Adrenal gland (tissue), 9 donors: ENCODE measurements at regions not wholly inside any gene's neighbourhood (a gene's known extent, or its start where the extent isn't known, plus 50 kb on each side); places are given as distances from the start of the nearest gene placed in this dataset.

Experiments used
- DNase-seq, 7 donors: peaks; one replicate each; pipeline ENCODE4 v3.0.0-alpha.2; 2019 to 2020
- H3K27ac ChIP-seq, 5 donors: fragments of 200-600 bp; sonication (generic) in 4 of 5; 1 replicate in 3 of 5; 2 replicates in 2 of 5; pipeline versions ENCODE4 v1.5.1 to v1.8.0; 2016 to 2020; ENCODE audit warnings: mild to moderate bottlenecking in 1 of 5
- H3K27me3 ChIP-seq: fragments of 200-600 bp; 2 replicates; pipeline ENCODE4 v1.8.0; 2021
- H3K36me3 ChIP-seq, 2 donors: fragments of 200-600 bp; replicated peaks in 1 of 2; 1 replicate in 1 of 2; 2 replicates in 1 of 2; pipeline versions ENCODE4 v1.5.1 to v1.8.0; 2018 to 2022
- H3K4me1 ChIP-seq, 2 donors: fragments of 200-600 bp; replicated peaks in 1 of 2; 1 replicate in 1 of 2; 2 replicates in 1 of 2; pipeline versions ENCODE4 v1.5.1 to v1.8.0; 2018 to 2021
- H3K4me3 ChIP-seq, 4 donors: fragments of 200-600 bp; sonication (generic) in 3 of 4; one replicate each; pipeline ENCODE4 v1.5.1; 2016 to 2018
- H3K9me3 ChIP-seq, 3 donors: fragments of 200-600 bp; sonication (generic) in 1 of 3; replicated peaks in 1 of 3; 1 replicate in 2 of 3; 2 replicates in 1 of 3; pipeline versions ENCODE4 v1.5.1 to v1.8.0; 2016 to 2021
- POLR2A ChIP-seq, 2 donors: fragments of 450-650 bp; IDR thresholded peaks; one replicate each; pipeline ENCODE4 v1.6.1; 2017; ENCODE audit warnings: antibody characterized with exemption in 2 of 2, mild to moderate bottlenecking in 2 of 2, moderate library complexity in 1 of 2
- WGBS, 4 donors: extraction: QIAGEN DNeasy Blood & Tissue Kit in 2 of 4; methylation state at CpG; one replicate each; pipeline versions ENCODE4 v1.1.5 to v1.1.7; 2013 to 2017; 5-methylcytosine and 5-hydroxymethylcytosine counted together
- intact Hi-C, 2 donors: fragments of 100-400 bp; cut with DNase I; formaldehyde crosslinking; loops; one replicate each; pipeline versions ENCODE4 v1.14.1 to v1.15.0; 2022 to 2023
- TF ChIP-seq, protein P1 (sequence below), 6 experiments: fragments of 450-650 bp in 4 of 6; fragments of 200-600 bp in 2 of 6; sonication (generic) in 1 of 6; IDR thresholded peaks; 1 replicate in 5 of 6; 2 replicates in 1 of 6; pipeline versions ENCODE4 v1.5.1 to v1.8.0; 2016 to 2021; ENCODE audit warnings: antibody characterized with exemption in 6 of 6, mild to moderate bottlenecking in 2 of 6, moderate library complexity in 1 of 6
- donor health status: healthy with polysubstance abuse.
- donor health status: Bipolar disorder and iron deficiency.
- donor health status: DM: yes; HTN: yes; CAD: no.
- donor health status: DM: no; HTN: no; CAD: no.
- donor health status: DM: no; HTN: no; CAD: no.

DNA sequence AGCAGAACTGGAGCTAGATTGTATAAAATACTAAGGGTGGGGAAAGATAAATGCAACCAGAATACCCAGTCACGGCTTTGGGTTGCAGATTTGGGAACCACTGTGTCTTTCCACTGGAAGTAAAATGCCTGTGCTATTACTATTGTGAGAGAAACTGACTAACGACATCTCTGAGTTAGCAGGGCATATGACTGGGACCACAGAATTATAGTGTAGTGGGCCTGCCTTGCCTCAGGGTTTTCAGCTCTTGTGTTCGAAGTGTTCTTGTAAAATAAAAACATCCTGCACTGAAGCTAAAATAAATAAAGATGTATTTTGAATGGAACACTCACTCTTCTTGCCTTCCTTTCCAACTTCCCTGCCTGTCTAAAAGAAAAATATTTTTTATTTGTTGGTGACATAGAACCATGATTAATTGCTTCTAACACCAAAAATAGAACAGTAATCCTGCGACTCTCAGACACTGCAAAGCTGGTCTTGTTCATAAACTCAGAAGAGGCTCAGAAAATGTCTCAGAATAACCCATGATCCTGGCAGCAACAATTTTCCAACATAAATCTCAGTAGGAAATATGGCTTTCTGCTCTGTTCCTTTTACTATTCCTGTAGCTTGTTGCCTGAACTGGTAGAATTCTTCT, 104.2 kb downstream of the FAM47B start:
- TF ChIP-seq, protein P1, sequence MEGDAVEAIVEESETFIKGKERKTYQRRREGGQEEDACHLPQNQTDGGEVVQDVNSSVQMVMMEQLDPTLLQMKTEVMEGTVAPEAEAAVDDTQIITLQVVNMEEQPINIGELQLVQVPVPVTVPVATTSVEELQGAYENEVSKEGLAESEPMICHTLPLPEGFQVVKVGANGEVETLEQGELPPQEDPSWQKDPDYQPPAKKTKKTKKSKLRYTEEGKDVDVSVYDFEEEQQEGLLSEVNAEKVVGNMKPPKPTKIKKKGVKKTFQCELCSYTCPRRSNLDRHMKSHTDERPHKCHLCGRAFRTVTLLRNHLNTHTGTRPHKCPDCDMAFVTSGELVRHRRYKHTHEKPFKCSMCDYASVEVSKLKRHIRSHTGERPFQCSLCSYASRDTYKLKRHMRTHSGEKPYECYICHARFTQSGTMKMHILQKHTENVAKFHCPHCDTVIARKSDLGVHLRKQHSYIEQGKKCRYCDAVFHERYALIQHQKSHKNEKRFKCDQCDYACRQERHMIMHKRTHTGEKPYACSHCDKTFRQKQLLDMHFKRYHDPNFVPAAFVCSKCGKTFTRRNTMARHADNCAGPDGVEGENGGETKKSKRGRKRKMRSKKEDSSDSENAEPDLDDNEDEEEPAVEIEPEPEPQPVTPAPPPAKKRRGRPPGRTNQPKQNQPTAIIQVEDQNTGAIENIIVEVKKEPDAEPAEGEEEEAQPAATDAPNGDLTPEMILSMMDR (IDR thresholded peaks at IDR 0.05), result no peak
- no peak for TF ChIP-seq POLR2A (IDR thresholded peaks at IDR 0.05)
- Histone ChIP-seq H3K27me3 (no peaks in the 10 kb centered on the region), H3K36me3 (no peaks in the 10 kb centered on the region), H3K4me3 (no peak overlapping the region), H3K27ac (no peak overlapping the region), H3K4me1 (no peaks in the 10 kb centered on the region), H3K9me3 (no peaks in the 10 kb centered on the region)
- 33 to 38% (median 36%) methylated on average over 4 of the region's 4 CpGs for WGBS, 4 donors
- no peak for DNase-seq
- intact Hi-C loops, result no loop called here

DNA sequence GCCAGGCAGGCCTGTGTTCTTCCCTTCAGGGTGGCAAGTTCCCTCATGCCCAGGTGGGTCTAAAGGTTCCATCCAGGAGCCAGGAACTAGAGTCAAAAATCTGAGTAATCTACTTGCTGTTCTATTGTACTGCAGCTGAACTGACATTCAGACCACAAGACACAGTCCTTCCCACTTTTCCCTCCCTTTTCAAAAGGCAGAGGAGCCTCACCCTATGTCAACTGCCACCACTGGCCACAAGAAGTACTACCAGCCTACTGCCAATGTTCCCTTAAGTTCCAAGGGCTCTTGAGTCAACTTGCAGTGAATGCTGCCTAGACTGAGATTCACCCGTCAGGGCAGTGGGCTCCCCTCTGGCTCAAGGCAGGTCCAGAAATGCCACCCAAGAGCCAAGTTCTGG, 133.5 kb downstream of the FAM47B start:
- Histone ChIP-seq H3K27me3 (peaks cover 10% of the 10 kb centered on the region), H3K36me3 (no peaks in the 10 kb centered on the region), H3K9me3 (no peaks in the 10 kb centered on the region), H3K4me1 (no peaks in the 10 kb centered on the region), H3K27ac (no peak overlapping the region), H3K4me3 (no peak overlapping the region)
- no peak for TF ChIP-seq POLR2A (IDR thresholded peaks at IDR 0.05)
- TF ChIP-seq, protein P1 (IDR thresholded peaks at IDR 0.05), result no peak
- DNase-seq, result no peak
- 63 to 100% (median 89%) methylated on average over 1 of the region's 1 CpG for WGBS, 4 donors
- intact Hi-C loops, result no loop called here

DNA sequence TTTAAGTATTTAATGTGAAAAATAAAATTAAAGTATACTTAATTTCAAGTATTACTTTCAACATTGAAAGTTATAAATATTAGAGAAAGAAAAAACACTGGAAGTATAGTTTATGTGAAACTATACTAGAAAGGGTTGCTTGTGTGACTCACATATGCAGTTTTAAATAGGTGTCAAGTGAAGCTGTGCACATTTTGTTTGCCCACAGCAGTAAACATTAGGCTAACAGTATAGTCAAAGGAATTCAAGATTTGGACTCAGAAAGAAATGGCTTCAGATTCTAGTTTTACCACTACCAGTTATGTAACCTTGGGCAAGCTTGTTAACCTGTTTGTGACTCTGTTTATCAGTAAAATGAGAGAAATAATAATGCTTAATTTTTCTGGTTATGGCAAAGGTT, 148.2 kb downstream of the FAM47B start:
- no peak for TF ChIP-seq POLR2A (IDR thresholded peaks at IDR 0.05)
- TF ChIP-seq, protein P1 (IDR thresholded peaks at IDR 0.05), result no peak
- H3K4me1 ChIP-seq, result no peaks in the 10 kb centered on the region
- H3K27me3 ChIP-seq, result no peaks in the 10 kb centered on the region
- intact Hi-C loops, result no loop called here
- H3K9me3 ChIP-seq, result peaks cover 0 to 4% (median 0%) of the 10 kb centered on the region in 3 donors
- no peak overlapping the region for H3K27ac ChIP-seq
- H3K4me3 ChIP-seq, result no peak overlapping the region
- no peaks in the 10 kb centered on the region for H3K36me3 ChIP-seq
- no peak for DNase-seq

DNA sequence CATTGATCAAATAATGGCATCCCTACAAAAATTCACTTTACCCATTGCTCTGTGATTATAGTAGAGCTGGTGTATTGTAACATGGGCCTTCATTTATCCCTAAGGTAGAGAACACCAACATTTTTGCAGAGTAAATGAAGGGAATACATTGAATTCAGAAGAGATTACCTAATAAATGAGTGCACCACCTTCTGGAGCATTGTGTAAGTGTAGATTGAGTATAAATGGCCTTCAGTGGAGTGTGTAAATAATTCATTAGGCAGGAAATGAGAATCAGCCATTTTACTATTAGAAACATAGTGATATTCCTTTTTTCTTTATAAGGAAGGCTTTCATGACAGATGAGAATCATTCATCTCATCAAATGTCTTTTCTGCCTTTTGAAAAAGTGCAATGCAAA, 155.8 kb downstream of the FAM47B start:
- no peak overlapping the region for H3K27ac ChIP-seq
- H3K4me3 ChIP-seq, result no peak overlapping the region
- no peak for TF ChIP-seq POLR2A (IDR thresholded peaks at IDR 0.05)
- TF ChIP-seq, protein P1 (IDR thresholded peaks at IDR 0.05), result no peak
- H3K9me3 ChIP-seq, result peaks cover 0 to 4% (median 0%) of the 10 kb centered on the region in 3 donors
- H3K36me3 ChIP-seq, result no peaks in the 10 kb centered on the region
- no peak for DNase-seq
- H3K27me3 ChIP-seq, result no peaks in the 10 kb centered on the region
- no peaks in the 10 kb centered on the region for H3K4me1 ChIP-seq
- intact Hi-C loops, result no loop called here
